Parathyroid adenoma (tissue), 2 donors: ENCODE measurements at regions not wholly inside any gene's neighbourhood (a gene's known extent, or its start where the extent isn't known, plus 50 kb on each side); places are given as distances from the start of the nearest gene placed in this dataset.

Source experiments
- H2AFZ ChIP-seq: fragments of 300-600 bp; sonication (generic); one replicate; pipeline ENCODE4 v1.7.0; 2017; ENCODE audit warnings: antibody characterized with exemption, mild to moderate bottlenecking
- H3K27ac ChIP-seq: fragments of 300-600 bp; sonication (generic); one replicate; pipeline ENCODE4 v1.7.0; 2017
- H3K27me3 ChIP-seq: fragments of 300-600 bp; sonication (generic); one replicate; pipeline ENCODE4 v1.7.0; 2017; ENCODE audit warnings: low read length; ENCODE audit not compliant: control insufficient read depth, insufficient read depth
- H3K36me3 ChIP-seq: fragments of 300-600 bp; sonication (generic); one replicate; pipeline ENCODE4 v1.7.0; 2017; ENCODE audit warnings: low read length; ENCODE audit not compliant: control insufficient read depth, insufficient read depth
- H3K4me1 ChIP-seq: fragments of 300-600 bp; sonication (generic); one replicate; pipeline ENCODE4 v1.7.0; 2017; ENCODE audit warnings: control low read depth
- H3K4me2 ChIP-seq: fragments of 300-600 bp; sonication (generic); one replicate; pipeline ENCODE4 v1.7.0; 2017; ENCODE audit warnings: low read length
- H3K4me3 ChIP-seq: fragments of 300-600 bp; sonication (generic); one replicate; pipeline ENCODE4 v1.7.0; 2017; ENCODE audit warnings: low read depth, low read length
- H3K79me2 ChIP-seq: fragments of 300-600 bp; sonication (generic); one replicate; pipeline ENCODE4 v1.7.0; 2017; ENCODE audit warnings: control low read depth
- H3K9ac ChIP-seq: fragments of 300-600 bp; sonication (generic); one replicate; pipeline ENCODE4 v1.7.0; 2017; ENCODE audit warnings: mild to moderate bottlenecking
- H3K9me3 ChIP-seq: fragments of 300-600 bp; sonication (generic); one replicate; pipeline ENCODE4 v1.7.0; 2017; ENCODE audit warnings: low read length; ENCODE audit not compliant: control insufficient read depth
- TF ChIP-seq, protein P1 (sequence below): fragments of 300-600 bp; sonication (generic); IDR thresholded peaks from one replicate; pipeline ENCODE4 v1.7.0; 2017; ENCODE audit warnings: antibody characterized with exemption, mild to moderate bottlenecking
- donor health status: primary hyperparathyroidism.

DNA sequence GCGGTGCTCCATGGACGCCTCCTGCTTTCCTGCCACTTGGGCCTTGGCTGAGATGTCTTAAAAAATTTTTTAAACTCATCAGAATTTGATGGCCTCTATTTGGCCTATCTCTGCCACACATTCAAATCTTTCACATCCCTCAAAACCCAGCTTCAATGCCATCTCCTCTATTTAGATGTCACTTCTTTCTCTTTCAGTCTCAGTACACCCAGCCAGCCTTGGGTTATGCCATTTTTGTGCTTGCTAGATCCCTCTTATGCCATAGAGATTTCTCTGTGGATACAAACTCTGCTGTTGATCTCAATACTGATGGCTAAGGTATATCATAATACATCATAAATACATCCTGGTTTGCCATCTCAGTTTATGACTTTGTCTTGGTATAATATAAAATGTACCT, 222.3 kb upstream of the TPRG1 start:
- no peaks in the 10 kb centered on the region for H3K79me2 ChIP-seq
- no peaks in the 10 kb centered on the region for H3K27me3 ChIP-seq
- no peaks in the 10 kb centered on the region for H3K9me3 ChIP-seq
- H3K4me2 ChIP-seq, result no peak overlapping the region
- TF ChIP-seq, protein P1, sequence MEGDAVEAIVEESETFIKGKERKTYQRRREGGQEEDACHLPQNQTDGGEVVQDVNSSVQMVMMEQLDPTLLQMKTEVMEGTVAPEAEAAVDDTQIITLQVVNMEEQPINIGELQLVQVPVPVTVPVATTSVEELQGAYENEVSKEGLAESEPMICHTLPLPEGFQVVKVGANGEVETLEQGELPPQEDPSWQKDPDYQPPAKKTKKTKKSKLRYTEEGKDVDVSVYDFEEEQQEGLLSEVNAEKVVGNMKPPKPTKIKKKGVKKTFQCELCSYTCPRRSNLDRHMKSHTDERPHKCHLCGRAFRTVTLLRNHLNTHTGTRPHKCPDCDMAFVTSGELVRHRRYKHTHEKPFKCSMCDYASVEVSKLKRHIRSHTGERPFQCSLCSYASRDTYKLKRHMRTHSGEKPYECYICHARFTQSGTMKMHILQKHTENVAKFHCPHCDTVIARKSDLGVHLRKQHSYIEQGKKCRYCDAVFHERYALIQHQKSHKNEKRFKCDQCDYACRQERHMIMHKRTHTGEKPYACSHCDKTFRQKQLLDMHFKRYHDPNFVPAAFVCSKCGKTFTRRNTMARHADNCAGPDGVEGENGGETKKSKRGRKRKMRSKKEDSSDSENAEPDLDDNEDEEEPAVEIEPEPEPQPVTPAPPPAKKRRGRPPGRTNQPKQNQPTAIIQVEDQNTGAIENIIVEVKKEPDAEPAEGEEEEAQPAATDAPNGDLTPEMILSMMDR, result no peak
- H3K4me1 ChIP-seq, result peaks cover 33% of the 10 kb centered on the region
- peak overlapping the region; percentile 97 for H3K27ac ChIP-seq
- H3K9ac ChIP-seq, result no peak overlapping the region
- no peaks in the 10 kb centered on the region for H3K36me3 ChIP-seq
- peak overlapping the region; percentile 89 for H2AFZ ChIP-seq
- no peak overlapping the region for H3K4me3 ChIP-seq

DNA sequence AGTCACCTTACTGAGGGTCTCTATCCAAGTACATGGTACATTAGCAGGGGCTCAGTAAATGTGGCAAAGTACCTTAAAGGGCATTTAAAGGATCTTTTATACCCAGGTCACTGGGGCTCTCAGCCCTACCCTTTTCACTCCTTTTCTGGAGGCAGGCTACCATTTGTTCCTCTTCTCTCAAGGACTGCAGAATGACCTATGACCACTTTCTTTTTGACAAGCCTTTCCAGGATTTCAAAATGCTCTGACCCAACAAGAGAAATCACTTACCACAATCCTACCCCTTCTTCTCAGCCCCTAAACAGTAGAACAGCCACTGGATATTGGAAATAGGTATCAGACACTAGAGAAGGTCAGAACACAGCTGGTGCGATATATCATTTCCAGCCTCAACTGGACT, 221.8 kb upstream of the TPRG1 start:
- Histone ChIP-seq H3K4me1 (peaks cover 33% of the 10 kb centered on the region), H2AFZ (no peak overlapping the region), H3K36me3 (no peaks in the 10 kb centered on the region), H3K27me3 (no peaks in the 10 kb centered on the region), H3K9me3 (no peaks in the 10 kb centered on the region), H3K79me2 (no peaks in the 10 kb centered on the region), H3K27ac (peak overlapping the region; percentile 97), H3K4me3 (no peak overlapping the region), H3K4me2 (no peak overlapping the region), H3K9ac (no peak overlapping the region)
- TF ChIP-seq, protein P1, result no peak

DNA sequence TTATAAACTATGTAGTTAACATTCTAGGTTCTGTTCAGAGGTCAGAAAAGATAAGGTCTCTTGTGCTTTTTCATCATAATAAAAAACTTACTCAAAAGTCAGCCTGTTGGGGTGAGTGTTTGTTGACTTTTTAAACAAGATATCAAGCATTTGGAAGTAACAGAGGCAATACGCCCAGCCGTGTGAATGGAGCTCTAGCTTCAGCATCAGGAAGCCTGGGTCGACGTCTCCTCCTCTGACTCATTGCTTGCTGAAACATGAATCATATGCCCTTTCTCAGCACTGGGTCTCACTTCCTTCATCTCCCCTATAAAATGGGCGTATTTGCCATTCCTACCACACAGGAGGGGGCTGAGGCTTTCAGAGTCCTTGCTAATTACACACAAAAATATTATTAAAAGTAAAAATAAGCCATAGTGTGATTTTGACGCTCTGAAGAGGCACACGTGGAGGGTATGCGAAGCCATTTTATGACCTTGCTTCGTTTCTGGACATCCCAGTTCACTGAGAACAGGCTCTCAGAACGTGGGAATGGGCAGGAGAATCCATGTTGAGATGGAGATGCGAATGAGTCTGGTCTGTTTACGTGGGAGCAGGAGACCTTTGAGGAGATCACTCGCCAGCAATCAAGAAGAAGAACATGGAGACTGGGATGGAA, 220.8 kb upstream of the TPRG1 start:
- no peaks in the 10 kb centered on the region for H3K79me2 ChIP-seq
- no peak overlapping the region for H2AFZ ChIP-seq
- no peak overlapping the region for H3K9ac ChIP-seq
- peaks cover 33% of the 10 kb centered on the region for H3K4me1 ChIP-seq
- no peaks in the 10 kb centered on the region for H3K9me3 ChIP-seq
- H3K36me3 ChIP-seq, result no peaks in the 10 kb centered on the region
- TF ChIP-seq, protein P1, result no peak
- H3K27ac ChIP-seq, result peak overlapping the region; percentile 16
- H3K27me3 ChIP-seq, result no peaks in the 10 kb centered on the region
- no peak overlapping the region for H3K4me2 ChIP-seq
- H3K4me3 ChIP-seq, result no peak overlapping the region

DNA sequence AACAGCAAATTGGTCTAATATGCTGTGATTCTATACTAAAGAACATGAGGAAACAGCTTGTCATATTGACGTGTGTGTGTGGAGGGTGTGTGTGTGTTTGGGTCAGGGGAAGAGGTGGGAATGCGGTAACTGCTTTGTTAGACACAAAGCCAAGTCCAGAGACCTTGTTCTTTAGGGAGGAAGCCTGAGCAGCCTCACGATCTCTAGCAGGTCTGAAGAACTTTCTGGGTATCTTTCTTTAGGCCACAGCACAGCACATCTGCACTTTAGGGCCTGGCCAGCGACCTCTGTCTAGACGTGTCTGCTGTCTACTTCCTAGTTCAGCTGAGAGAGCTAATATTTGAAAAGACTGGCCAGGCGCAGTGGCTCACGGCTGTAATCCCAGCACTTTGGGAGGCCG, 220.0 kb upstream of the TPRG1 start:
- Histone ChIP-seq H3K4me1 (peaks cover 29% of the 10 kb centered on the region), H3K27ac (no peak overlapping the region)

More for the DNA sequence above, 220.0 kb upstream of the TPRG1 start:
- Histone ChIP-seq H3K79me2 (no peaks in the 10 kb centered on the region), H3K36me3 (no peaks in the 10 kb centered on the region), H3K4me2 (no peak overlapping the region), H3K4me3 (no peak overlapping the region), H2AFZ (no peak overlapping the region), H3K9me3 (no peaks in the 10 kb centered on the region), H3K27me3 (no peaks in the 10 kb centered on the region), H3K9ac (no peak overlapping the region)
- TF ChIP-seq, protein P1, result no peak
